GM18508 (cell line): ENCODE measurements at regions not wholly inside any gene's neighbourhood (a gene's known extent, or its start where the extent isn't known, plus 50 kb on each side); places are given as distances from the start of the nearest gene placed in this dataset.
"Not testable (repeated sequence)": the region's sequence is repeated elsewhere in the genome, so short reads cannot be mapped to it uniquely, and the experiment has no call there.

ENCODE experiments used
- ATAC-seq: cut with Tn5 transposase; IDR thresholded peaks from one replicate; pipeline ENCODE4 v1.9.1; 2021; ENCODE audit warnings: moderate number of reproducible peaks; ENCODE audit not compliant: insufficient read depth, unreplicated experiment

DNA sequence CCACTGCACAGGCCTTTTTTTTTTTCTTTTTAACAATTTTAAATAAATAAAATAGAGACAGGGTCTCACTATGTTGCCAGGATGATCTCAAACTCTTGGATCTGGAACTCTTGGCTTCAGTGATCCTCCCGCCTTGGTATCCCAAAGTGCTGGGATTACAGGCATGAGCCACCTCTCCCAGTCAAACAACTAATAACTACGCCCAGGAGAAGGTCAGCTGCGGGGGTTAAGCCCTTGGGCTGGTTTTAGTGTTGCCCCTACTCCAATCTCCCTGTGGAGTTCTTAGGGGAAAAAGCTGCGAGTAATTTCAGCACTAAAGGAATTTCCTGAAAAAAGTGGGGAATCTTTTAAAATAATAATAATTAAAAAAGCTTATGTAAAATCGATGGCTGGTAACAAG lies 96.4 kb upstream of the XPO1 start:
- ATAC-seq, result no peak

DNA sequence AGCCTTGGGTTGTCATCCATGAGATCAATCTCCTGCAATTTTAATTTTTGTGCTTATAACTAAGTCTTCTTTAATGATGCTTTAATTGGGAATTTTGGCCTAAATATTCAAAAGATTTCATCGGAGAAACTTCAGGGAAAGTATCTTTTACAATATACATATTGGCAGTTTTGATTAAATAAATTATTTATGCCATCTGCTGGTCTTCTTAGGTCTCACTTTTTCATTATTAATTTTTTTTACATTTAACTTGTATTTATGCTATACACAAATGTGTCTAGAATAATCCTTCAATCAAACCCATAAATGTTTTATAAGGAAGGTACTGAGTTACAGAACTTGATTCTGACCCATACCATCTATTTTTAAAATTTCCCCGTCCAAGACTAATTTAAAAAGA lies 95.1 kb upstream of the XPO1 start:
- no peak for ATAC-seq

DNA sequence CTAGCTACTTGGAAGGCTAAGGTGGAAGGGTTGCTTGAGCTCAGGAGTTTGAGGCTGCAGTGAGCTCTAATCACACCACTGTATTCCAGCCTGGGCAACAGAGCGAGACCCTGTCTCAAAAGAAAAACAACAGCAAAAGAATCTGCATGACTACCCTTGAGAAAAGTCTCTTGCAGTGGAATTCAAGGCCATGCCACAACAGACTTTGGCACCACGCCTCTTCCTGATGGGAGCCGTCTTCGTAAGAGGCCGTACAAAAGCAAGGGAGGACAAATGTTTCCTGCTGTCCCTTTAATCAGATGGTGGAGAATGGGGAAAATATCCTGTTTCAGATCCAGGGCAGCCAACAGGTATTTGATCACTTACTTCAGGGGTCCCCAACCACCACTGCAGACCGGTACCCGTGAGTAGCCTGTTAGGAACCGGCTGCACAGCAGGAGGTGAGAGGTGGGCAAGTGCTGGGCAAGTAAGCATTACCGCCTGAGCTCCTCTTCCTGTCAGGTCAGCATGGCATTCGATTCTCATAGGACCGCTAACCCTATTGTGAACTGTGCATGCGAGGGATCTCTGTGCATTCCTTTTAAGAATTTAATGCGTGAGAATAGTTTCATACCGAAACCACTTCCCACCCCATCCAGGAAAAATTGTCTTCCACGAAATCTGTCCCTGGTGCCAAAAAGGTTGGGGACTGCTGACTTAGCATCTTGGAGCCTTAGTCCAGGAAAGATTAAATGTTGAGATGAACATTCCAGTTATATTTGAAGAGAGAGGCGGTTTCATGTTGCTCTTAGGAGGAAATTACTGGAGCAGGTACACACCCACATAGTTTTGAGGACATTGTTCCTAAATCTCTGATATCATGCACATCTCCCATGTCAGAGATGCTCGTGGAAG lies 94.4 kb upstream of the XPO1 start:
- ATAC-seq, result no peak

DNA sequence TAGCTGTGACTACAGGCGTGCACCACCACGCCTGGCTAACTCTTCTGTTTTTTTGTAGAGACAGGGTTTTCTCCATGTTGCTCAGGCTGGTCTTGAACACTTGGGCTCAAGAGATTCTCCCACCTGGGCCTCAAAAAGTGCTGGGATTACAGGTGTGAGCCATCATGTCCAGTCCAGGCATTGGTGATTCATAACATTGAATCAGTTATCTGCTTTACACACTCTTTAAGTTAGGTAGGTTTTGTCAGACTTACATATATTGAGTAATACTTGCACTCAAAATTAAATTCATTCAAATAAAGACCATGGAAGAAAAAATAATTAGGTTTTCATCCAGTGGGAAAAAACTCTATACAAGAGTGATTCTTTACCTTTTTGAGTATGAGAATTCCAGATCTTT lies 93.2 kb upstream of the XPO1 start:
- ATAC-seq, result no peak

DNA sequence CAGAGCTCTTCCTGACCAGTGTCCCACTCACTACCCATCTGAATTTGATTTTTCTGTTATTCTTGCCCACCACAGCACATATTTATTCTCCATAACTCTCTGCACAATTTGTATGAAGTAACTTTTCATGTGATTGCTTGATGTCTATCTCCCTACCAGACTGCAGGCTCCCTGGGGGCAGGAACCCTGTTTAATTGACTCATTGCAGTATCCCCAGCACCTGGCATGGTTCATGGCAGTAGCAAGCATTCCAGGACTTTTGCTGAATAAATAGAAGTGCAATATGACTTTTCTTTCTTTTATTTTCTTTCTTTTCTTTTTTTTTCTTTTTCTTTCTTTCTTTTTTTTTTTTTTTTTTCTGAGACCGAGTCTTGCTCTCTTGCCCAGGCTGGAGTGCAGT lies 88.7 kb upstream of the XPO1 start:
- ATAC-seq, result no peak

DNA sequence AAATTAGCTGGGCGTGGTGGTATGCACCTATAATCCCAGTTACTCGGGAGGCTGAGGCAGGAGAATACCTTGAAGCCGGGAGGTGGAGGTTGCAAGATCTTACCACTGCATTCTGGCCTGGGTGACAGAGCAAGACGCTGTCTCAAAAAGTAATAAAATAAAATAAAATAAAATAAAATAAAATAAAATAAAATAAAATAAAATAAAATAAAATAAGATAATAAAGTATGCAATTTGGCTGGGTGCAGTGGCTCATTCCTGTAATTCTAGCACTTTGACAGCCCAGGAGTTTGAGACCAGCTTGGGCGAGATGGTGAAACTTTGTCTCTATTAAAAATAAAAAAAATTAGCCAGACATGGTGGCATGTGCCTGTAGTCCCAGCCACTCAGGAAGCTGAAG lies 85.6 kb upstream of the XPO1 start:
- ATAC-seq, result no peak

DNA sequence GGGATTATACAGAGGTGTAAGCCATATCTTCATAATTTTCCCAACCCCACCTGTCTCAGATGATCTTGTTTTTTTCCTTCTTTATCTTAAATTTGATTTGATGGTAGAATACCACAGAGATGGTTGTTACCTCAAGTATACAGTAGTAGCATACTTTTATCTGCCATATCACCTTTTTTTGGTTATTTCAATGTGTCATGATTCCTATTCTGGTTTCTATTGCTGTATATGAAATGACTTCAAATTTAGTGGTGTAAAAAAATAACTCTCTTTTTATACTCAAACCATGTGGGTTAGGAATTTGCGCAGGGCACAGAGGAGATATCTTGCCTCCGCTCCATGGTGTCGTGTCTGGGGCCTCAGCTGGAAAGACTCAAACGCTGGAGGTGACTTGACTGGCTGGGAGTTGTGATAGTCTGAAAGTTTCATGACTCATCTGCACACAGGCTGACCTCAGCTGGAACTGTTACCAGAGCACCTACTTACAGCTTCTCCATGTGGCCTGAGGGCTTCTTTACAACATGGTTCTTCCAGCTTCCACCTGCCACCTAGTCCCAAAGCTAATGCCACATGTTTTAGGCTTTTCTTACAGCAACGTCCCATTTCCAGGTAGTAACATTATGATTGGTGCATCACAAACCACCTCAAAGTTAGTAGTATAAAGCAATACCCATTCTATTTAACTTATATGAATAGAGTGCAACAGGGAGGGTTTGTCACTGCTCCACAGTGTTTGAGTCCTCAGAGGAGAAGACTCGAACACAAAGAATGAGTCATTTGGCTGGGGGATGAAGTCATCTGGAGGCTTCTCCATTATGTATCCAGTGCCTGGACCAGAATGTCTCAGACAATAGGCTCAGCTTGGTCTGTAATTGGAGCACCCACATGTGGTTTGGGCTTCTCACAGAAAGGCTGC lies 82.3 kb upstream of the XPO1 start:
- no peak for ATAC-seq

DNA sequence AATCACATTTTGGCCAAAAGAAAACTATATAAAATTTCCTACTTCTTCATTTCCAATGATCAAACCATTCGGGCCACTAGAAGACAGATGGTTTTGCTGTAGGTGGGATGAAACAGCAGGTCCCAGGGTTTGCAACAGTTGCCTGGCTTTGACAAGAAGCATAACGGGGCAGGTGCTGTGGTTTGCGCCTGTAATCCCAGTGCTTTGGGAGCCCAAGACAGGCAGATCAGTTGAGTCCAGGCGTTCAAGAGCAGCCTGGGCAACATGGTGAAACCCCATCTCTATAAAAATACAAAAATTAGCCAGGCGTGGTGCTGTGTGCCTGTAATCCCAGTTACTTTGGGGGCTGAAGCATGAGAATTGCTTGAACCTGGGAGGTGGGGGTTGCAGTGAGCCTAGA lies 81.4 kb upstream of the XPO1 start:
- no peak for ATAC-seq

DNA sequence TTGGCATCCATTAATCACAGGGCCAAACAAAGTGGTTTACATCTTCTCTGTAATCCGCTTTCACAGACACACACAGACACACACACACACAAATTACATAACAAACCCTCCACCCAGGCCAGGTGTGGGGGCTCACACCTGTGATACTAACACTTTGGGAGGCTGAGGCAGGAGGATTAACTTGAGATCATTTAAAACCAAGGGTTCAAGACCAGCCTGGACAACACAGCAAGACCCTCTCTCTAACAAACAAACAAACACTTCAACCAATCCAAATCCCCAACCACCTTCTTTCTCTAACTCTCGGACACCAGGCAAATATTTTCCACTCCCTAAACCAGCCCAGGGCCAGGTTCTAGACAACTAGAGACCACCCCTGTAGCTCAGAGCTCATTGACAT lies 79.5 kb upstream of the XPO1 start:
- no peak for ATAC-seq

DNA sequence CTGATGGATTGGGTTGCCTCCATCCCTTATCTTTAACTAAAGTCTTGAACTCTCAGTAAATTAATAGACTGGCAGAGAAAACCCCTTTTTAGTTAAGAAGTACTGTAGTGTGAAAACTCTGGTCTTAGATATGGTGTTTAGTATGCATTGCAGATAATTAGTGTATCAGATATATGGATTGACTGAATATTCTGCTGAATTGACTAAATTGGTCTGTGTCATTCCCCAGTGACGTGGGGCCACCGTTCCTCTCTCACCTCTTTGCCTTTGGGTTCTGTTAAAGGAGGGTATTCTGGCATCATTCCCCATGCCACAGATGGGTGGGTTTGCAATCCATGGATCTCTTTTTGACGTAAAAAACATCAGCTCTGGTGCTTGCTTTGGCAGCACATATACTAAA lies 67.1 kb upstream of the XPO1 start:
- ATAC-seq, result no peak

DNA sequence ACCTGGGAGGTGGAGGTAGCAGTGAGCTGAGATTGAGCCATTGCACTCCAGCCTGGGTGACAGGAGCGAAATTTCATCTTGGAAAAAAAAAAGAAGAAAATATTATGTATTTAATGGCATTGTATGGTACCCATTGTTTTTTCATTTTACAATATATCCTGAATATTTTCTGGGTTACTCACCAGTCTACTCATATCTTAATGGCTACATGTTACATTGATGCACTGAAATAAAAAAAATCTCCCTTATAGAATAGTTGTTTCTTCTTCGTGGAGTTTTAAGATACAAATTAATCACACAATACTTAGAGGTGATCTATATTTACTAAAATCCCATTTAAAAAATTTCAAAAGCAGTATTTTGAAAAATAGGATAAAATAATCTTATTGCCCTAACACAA lies 66.3 kb upstream of the XPO1 start:
- no peak for ATAC-seq

DNA sequence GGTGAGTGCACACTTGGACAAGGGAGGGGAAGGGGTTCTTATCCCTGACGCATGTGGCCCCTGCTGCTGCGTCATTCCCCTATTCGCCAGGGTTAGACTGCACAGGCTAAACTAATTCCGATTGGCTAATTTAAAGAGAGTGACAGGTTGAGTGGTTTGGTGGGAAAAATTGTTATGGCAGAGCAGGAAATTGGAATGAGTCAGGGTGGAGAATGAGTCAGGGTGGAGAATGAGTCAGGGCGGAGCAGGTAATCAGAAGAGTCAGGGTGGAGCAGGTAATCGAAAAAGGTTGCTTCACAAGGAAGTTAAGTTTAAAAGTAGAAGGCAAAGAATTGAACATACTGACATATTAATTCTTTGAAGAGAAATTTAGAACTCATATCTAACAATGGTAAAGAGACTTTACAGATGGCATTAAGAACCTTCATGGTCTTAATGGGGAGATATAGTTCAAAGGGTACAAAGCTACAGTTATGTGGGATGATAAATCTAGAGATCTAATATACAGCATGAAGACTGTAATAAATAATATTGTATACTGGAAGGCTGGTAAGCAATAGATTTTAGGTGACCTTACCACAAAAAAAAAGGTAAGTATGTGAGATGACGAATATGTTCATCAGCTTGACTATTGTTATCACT lies 60.5 kb upstream of the XPO1 start:
- not testable (repeated sequence) for ATAC-seq

DNA sequence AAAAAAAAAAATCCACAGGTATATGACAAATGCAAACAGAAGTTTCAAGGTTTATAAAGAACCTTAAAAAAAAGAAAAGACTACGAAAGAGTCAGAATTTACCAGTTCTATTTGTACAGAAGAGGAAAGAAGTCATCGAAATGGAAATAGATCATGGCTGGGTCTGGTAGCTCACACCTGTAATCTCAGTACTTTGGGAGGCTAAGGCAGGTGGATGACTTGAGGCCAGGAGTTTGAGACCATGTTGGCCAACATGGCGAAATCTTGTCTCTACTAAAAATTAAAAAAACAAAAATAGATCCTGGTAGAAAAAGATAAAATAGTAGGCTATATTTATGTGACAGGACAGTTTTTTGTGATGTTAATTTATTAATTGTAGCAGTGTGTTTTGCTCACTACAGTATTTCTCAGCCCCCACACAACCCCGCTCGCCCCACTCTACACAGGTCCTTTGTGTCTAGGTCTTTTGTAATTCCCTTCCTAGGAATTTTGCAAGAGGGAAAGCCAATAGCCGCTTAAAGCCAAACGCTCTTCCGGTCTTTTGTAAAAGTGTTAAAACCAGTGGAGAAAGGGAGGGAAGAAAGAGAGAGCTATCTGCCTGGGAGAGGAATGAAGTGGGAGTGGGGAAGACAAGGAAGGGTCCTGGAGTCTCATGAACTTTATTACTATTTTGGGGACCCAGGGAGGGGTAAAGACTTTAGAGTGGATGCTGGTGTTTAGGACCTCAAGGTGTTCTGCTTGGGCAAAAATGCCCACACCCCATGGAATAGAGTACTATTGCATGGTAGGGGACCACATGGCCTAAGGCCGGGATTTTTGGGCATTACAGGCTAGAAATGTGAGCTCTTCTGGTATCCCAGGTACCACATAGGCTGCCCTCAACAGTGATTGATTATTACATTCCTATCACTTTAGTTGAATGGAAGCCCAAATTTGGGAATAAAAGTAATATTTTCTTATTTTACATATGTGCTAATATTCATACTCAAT lies 59.4 kb upstream of the XPO1 start:
- no peak for ATAC-seq

DNA sequence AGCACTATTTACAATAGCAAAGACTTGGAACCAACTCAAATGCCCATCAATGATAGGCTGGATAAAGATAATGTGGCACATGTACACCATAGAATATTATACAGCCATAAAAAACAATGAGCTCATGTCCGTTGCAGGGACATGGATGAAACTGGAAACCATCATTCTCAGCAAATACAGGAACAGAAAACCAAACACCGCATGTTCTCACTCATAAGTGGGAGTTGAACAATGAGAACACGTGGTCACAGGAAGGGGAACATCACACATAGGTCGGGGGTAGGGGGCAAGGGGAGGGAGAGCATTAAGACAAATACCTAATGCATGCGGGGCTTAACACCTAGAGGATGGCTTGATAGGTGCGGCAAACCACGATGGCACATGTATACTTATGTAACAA lies 56.0 kb upstream of the XPO1 start:
- ATAC-seq, result not testable (repeated sequence)

DNA sequence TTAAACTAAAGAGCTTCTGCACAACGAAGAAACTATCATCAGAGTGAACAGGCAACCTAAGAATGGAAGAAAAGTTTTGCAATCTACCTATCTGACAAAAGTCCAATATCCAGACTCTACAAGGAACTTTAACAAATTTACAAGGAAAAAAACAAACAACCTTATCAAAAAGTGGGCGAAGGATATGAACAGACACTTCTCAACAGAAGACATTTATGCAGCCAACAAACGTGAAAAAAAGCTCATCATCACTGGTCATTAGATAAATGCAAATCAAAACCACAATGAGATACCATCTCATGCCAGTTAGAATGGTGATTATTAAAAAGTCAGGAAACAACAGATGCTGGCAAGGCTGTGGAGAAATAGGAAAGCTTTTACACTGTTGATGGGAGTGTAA lies 55.5 kb upstream of the XPO1 start:
- ATAC-seq, result not testable (repeated sequence)

DNA sequence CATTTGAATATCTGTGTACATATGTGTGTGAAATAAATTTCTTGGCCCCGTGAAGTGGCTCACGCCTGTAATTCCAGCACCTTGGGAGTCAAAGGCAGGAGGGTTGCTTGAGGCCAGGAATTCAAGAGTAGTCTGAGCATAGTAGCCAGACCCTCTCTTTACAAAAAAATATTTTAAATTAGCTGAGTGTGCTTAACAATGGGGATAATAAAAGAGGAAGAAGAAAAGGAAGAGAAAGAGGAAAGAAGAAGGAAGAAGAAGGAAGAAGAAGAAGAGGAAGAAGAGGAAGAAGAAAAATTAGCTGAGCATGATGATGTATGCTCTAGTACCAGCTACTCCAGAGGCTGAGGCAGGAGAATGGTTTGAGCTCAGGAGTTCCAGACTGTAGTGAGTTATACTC lies 52.1 kb upstream of the XPO1 start:
- no peak for ATAC-seq

DNA sequence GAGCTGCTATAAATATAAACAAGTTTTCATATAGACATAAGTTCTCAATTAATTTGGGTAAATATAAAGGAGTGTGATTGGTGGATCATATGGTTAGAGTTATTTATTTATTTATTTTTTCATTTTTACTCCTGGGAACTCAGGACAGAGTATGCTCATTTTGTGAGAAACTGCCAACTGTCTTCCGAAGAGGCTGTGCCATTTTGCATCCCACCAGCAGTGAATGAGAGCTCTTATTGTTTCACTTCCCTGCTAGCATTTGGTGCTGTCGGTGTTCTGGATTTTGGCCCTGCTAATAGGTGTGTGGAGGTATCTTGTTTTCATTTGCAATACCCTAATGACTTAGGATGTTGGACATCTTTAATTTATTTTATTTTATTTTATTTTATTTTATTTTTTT lies 50.4 kb upstream of the XPO1 start:
- no peak for ATAC-seq
